Activated naive CD8-positive, alpha-beta T cell treated with anti-CD3 and anti-CD28 coated beads, Interleukin-2, amount 50 U/mL, for 24 hours (primary cell): ENCODE measurements at regions not wholly inside any gene's neighbourhood (a gene's known extent, or its start where the extent isn't known, plus 50 kb on each side); places are given as distances from the start of the nearest gene placed in this dataset.
"Not testable (repeated sequence)": the region's sequence is repeated elsewhere in the genome, so short reads cannot be mapped to it uniquely, and the experiment has no call there.

Source experiments
- ATAC-seq: fragments of 150-1000 bp; cut with Tn5 transposase; one replicate; pipeline ENCODE4 v1.10.0; 2021
- DNase-seq: peaks from one replicate; pipeline ENCODE4 v3.0.0; 2021
- H3K27ac Mint-ChIP-seq: one replicate; pipeline ENCODE4 v1.8.0; 2021; ENCODE audit warnings: mild to moderate bottlenecking, mixed read lengths
- H3K27me3 Mint-ChIP-seq: one replicate; pipeline ENCODE4 v1.8.0; 2021; ENCODE audit warnings: mixed read lengths
- H3K36me3 Mint-ChIP-seq: one replicate; pipeline ENCODE4 v1.8.0; 2021; ENCODE audit warnings: low read depth, mixed read lengths
- H3K4me1 Mint-ChIP-seq: one replicate; pipeline ENCODE4 v1.8.0; 2021; ENCODE audit warnings: mixed read lengths
- H3K4me3 Mint-ChIP-seq: one replicate; pipeline ENCODE4 v1.8.0; 2021; ENCODE audit warnings: mild to moderate bottlenecking, moderate library complexity, mixed read lengths
- H3K9me3 Mint-ChIP-seq: one replicate; pipeline ENCODE4 v1.8.0; 2021; ENCODE audit warnings: mixed read lengths

GRCh38 chr17:33924104-33924503, 331.0 kb upstream of the CCL2 start:
- Mint-ChIP-seq H3K36me3 (no peaks in the 10 kb centered on the region), H3K9me3 (no peaks in the 10 kb centered on the region), H3K4me3 (no peak overlapping the region), H3K4me1 (no peaks in the 10 kb centered on the region), H3K27ac (no peak overlapping the region), H3K27me3 (no peaks in the 10 kb centered on the region)
- no peak for DNase-seq
- ATAC-seq, result no peak

GRCh38 chr17:33925649-33926048, 329.4 kb upstream of the CCL2 start:
- Mint-ChIP-seq H3K4me3 (no peak overlapping the region), H3K9me3 (no peaks in the 10 kb centered on the region), H3K27ac (no peak overlapping the region), H3K27me3 (no peaks in the 10 kb centered on the region), H3K4me1 (no peaks in the 10 kb centered on the region), H3K36me3 (no peaks in the 10 kb centered on the region)
- DNase-seq (no peak), ATAC-seq (no peak)

- Mint-ChIP-seq H3K4me3 (no peak overlapping the region), H3K36me3 (no peaks in the 10 kb centered on the region), H3K27ac (no peak overlapping the region), H3K27me3 (no peaks in the 10 kb centered on the region), H3K9me3 (no peaks in the 10 kb centered on the region), H3K4me1 (no peaks in the 10 kb centered on the region)
- no peak for DNase-seq
- no peak for ATAC-seq
Measured at GRCh38 chr17:33927732-33928133, 327.4 kb upstream of the CCL2 start.

GRCh38 chr17:33929181-33929724, 325.8 kb upstream of the CCL2 start:
- Mint-ChIP-seq H3K27ac (no peak overlapping the region), H3K27me3 (no peaks in the 10 kb centered on the region), H3K4me3 (no peak overlapping the region), H3K36me3 (no peaks in the 10 kb centered on the region), H3K4me1 (no peaks in the 10 kb centered on the region), H3K9me3 (no peaks in the 10 kb centered on the region)
- ATAC-seq, result no peak
- no peak for DNase-seq

GRCh38 chr17:33931148-33931814, 323.8 kb upstream of the CCL2 start:
- not testable (repeated sequence) for H3K4me1 Mint-ChIP-seq, H3K27me3 Mint-ChIP-seq, DNase-seq, H3K9me3 Mint-ChIP-seq, H3K4me3 Mint-ChIP-seq, H3K36me3 Mint-ChIP-seq, ATAC-seq, H3K27ac Mint-ChIP-seq

GRCh38 chr17:33932996-33933395, 322.1 kb upstream of the CCL2 start:
- Mint-ChIP-seq H3K27me3 (no peaks in the 10 kb centered on the region), H3K27ac (no peak overlapping the region), H3K36me3 (no peaks in the 10 kb centered on the region)

GRCh38 chr17:33933576-33933975, 321.5 kb upstream of the CCL2 start:
- ATAC-seq (no peak), DNase-seq (no peak)
- H3K4me3 Mint-ChIP-seq, result no peak overlapping the region
- H3K27me3 Mint-ChIP-seq, result no peaks in the 10 kb centered on the region
- H3K27ac Mint-ChIP-seq, result no peak overlapping the region
- H3K4me1 Mint-ChIP-seq, result no peaks in the 10 kb centered on the region
- no peaks in the 10 kb centered on the region for H3K9me3 Mint-ChIP-seq
- no peaks in the 10 kb centered on the region for H3K36me3 Mint-ChIP-seq

More at GRCh38 chr17:33932996-33933395, 322.1 kb upstream of the CCL2 start:
- ATAC-seq, result no peak
- no peak for DNase-seq
- H3K9me3 Mint-ChIP-seq, result no peaks in the 10 kb centered on the region
- no peaks in the 10 kb centered on the region for H3K4me1 Mint-ChIP-seq
- H3K4me3 Mint-ChIP-seq, result no peak overlapping the region

DNA sequence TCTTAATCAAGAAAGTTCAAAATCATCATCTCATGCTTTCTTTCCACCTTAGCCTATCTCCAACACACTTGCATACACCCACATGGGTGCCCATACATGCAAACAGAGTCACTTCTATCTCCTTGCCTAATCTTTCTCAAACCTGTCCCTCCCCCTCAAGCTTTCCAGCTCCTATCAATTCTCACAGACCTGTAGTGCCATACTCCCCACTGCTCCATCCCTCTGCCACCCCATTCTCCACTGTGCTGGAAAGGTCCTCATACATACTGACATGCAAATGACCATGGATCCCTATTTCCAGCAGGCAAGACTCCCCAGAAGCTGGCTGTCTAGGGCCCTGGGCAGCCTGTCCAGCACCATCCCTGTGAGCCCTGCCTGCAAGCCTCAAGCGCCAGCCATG, 320.4 kb upstream of the CCL2 start:
- no peak overlapping the region for H3K27ac Mint-ChIP-seq
- ATAC-seq, result no peak
- no peak overlapping the region for H3K4me3 Mint-ChIP-seq
- no peaks in the 10 kb centered on the region for H3K4me1 Mint-ChIP-seq
- H3K9me3 Mint-ChIP-seq, result no peaks in the 10 kb centered on the region
- no peak for DNase-seq
- H3K27me3 Mint-ChIP-seq, result no peaks in the 10 kb centered on the region
- H3K36me3 Mint-ChIP-seq, result no peaks in the 10 kb centered on the region

DNA sequence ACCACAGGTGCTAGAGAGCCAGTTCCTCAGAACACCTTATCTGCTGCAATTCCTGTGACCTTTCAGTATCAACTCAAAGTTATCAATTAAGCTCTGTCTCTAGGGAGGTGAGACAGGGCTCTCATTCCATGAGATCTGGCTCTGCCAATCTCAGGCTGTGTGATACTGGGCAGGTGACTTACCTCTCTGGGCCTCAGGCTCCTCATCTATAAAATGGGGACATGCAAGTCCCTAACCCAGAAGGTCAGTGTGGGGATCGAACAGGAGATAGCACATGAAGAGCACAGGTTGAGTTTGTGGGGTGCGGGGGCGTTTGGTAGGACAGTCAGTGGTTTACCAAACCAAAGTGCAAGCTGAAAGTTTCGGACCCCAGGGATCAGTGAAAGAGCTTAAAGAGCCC, 319.3 kb upstream of the CCL2 start:
- Mint-ChIP-seq H3K27me3 (no peaks in the 10 kb centered on the region), H3K27ac (no peak overlapping the region), H3K9me3 (no peaks in the 10 kb centered on the region), H3K36me3 (no peaks in the 10 kb centered on the region), H3K4me3 (no peak overlapping the region), H3K4me1 (no peaks in the 10 kb centered on the region)
- DNase-seq, result no peak
- ATAC-seq, result no peak

DNA sequence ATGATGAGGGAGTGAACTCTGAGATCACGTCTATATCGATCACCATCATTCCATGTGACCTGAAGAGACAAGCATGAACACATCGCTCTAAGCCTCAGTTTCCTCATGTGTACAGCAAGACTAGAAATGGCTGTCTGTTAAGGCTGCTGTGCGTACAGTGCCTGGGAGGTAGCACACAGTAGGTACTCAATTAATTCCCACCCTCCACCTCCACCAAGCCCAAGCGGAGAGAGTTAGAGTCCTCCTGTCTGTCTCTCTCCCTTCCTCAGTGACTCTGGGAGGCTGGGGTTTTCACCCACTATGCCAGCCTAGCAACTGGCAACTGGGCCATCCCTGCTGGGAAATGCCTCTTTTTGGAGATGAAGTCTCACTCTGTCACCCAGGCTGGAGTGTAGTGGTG, 318.3 kb upstream of the CCL2 start:
- no peak overlapping the region for H3K4me3 Mint-ChIP-seq
- no peaks in the 10 kb centered on the region for H3K9me3 Mint-ChIP-seq
- H3K36me3 Mint-ChIP-seq, result no peaks in the 10 kb centered on the region
- no peaks in the 10 kb centered on the region for H3K27me3 Mint-ChIP-seq
- H3K4me1 Mint-ChIP-seq, result no peaks in the 10 kb centered on the region
- H3K27ac Mint-ChIP-seq, result no peak overlapping the region
- DNase-seq, result no peak
- no peak for ATAC-seq

DNA sequence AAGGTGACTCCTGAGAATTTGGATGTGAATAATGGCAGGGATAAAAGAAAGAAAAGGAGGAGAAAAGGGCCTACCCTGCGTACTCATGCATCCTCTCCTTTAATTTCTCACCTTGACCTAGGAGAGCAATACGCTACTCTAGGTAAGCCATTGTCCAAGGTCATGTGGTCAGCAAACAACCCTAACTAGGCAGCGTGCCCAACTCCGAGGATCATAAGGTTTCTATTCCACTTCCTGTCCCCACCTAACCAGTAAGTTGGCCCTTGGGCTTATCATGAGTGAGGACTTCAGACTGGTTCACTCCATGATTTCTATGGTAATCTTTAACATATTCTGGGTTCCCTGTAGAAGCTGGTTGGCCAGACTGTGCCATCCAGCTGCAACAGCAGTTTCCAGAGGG, 315.1 kb upstream of the CCL2 start:
- Mint-ChIP-seq H3K27me3 (no peaks in the 10 kb centered on the region), H3K36me3 (no peaks in the 10 kb centered on the region), H3K4me1 (no peaks in the 10 kb centered on the region), H3K27ac (no peak overlapping the region), H3K4me3 (no peak overlapping the region), H3K9me3 (no peaks in the 10 kb centered on the region)
- DNase-seq, result no peak
- ATAC-seq, result no peak

DNA sequence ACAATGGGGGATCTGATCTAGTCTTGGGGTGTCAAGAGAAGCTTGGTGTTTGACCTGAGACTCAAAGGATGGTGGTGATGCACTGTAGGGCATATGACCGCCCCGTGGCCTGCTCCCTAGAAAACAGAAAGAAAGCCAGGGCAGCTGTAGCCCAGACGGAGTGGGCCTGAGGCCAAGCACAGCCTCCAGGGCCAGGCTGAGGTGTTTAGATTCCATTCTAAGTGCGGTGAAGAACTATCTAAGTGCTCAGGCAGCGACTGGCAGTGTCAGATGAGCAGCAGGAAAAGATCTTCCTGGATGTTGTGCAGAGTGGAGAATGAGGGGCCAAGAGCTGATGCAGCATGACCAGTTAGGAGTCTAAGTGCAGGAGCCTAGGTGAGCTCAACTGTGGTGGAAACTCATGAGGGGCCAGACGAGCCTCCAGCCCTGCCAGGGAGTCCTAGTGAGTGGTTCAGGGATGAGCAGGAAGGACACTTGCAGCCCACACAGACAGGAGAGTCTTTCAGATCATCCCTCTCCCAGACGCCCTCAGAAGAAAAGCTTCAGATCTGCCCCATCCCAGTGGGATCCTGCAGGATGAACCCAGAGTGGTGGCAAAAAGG, 314.2 kb upstream of the CCL2 start:
- Mint-ChIP-seq H3K9me3 (no peaks in the 10 kb centered on the region), H3K27ac (no peak overlapping the region), H3K36me3 (no peaks in the 10 kb centered on the region), H3K4me3 (no peak overlapping the region), H3K27me3 (no peaks in the 10 kb centered on the region), H3K4me1 (no peaks in the 10 kb centered on the region)
- ATAC-seq, result no peak
- DNase-seq, result no peak

DNA sequence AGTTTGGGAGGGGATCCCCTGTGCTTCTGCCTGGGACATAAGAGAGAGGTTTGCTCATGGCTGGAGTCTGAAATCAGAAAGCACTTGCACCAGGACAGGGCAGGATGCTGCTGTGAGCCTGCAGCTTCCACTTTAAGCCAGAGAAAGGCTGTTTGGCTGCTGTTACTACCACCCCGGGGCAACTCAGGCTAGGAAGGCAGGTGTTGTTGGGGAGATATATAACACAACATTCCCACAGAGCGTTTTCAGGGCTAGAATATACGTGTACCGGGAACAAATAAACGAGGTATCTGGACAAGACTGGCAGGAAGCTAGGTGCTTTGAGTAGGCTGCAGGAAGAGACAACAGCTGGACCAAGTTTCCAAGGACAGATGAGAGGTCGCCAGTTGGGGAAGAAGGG, 313.3 kb upstream of the CCL2 start:
- ATAC-seq, result no peak
- Mint-ChIP-seq H3K36me3 (no peaks in the 10 kb centered on the region), H3K4me3 (no peak overlapping the region), H3K4me1 (no peaks in the 10 kb centered on the region), H3K27me3 (no peaks in the 10 kb centered on the region), H3K27ac (no peak overlapping the region), H3K9me3 (no peaks in the 10 kb centered on the region)
- DNase-seq, result no peak

DNA sequence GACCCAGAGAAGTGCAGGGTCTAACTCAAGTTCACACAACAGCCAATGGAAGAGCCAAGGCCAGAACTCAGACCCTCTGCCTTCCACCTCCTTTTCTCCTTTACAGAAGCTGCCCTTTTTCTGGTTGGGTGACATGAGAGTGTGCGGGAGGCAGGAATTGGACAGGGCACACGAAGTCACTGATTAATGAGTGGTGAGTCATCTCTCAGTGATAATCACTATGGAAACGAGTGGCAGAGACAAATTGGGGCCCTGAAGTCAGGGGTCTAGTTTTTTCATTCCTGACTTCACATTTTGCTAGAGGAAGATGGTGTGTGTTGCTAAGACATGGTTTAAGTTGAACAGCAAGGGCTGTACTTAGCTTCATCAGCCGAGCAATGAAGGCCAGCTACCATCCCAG, 312.7 kb upstream of the CCL2 start:
- Mint-ChIP-seq H3K27ac (no peak overlapping the region), H3K9me3 (no peaks in the 10 kb centered on the region), H3K4me1 (no peaks in the 10 kb centered on the region), H3K4me3 (no peak overlapping the region), H3K36me3 (no peaks in the 10 kb centered on the region), H3K27me3 (no peaks in the 10 kb centered on the region)
- no peak for ATAC-seq
- DNase-seq, result no peak

- DNase-seq (no peak), ATAC-seq (peak; percentile 52)
- Mint-ChIP-seq H3K4me1 (no peaks in the 10 kb centered on the region), H3K36me3 (no peaks in the 10 kb centered on the region), H3K27me3 (no peaks in the 10 kb centered on the region), H3K27ac (no peak overlapping the region), H3K4me3 (no peak overlapping the region), H3K9me3 (no peaks in the 10 kb centered on the region)
Measured at GRCh38 chr17:33944412-33944811, 310.7 kb upstream of the CCL2 start.
